HUES48 (cell line): ENCODE measurements at regions not wholly inside any gene's neighbourhood (a gene's known extent, or its start where the extent isn't known, plus 50 kb on each side); places are given as distances from the start of the nearest gene placed in this dataset.

ENCODE experiments used
- H3K27ac ChIP-seq: one replicate; pipeline ENCODE4 v1.7.0; 2013; ENCODE audit warnings: low read depth, low read length, inconsistent platforms
- H3K27me3 ChIP-seq: 2 replicates; pipeline ENCODE4 v1.6.1; 2013; ENCODE audit warnings: mild to moderate bottlenecking, low read length; ENCODE audit not compliant: control insufficient read depth, insufficient read depth
- H3K36me3 ChIP-seq: 2 replicates; pipeline ENCODE4 v1.6.1; 2013; ENCODE audit warnings: low read length; ENCODE audit not compliant: control insufficient read depth, insufficient read depth
- H3K4me1 ChIP-seq: 2 replicates; pipeline ENCODE4 v1.6.1; 2013; ENCODE audit warnings: mild to moderate bottlenecking, low read length; ENCODE audit not compliant: control insufficient read depth, insufficient read depth
- H3K4me3 ChIP-seq: 2 replicates; pipeline ENCODE4 v1.5.1; 2013; ENCODE audit warnings: mild to moderate bottlenecking, low read depth, low read length
- H3K9ac ChIP-seq: 2 replicates; pipeline ENCODE4 v1.6.1; 2013; ENCODE audit warnings: mild to moderate bottlenecking, low read depth, low read length, moderate library complexity
- H3K9me3 ChIP-seq: 2 replicates; pipeline ENCODE4 v1.6.1; 2013; ENCODE audit warnings: low read length; ENCODE audit not compliant: control insufficient read depth, insufficient read depth

- H3K4me3 ChIP-seq: no peak overlapping the region
- H3K9ac ChIP-seq: no peak overlapping the region
- no peak overlapping the region for H3K27ac ChIP-seq
- no peaks in the 10 kb centered on the region; the same call in 1 of the 2 replicates for H3K4me1 ChIP-seq
- H3K9me3 ChIP-seq: no peaks in the 10 kb centered on the region
- H3K36me3 ChIP-seq: no peaks in the 10 kb centered on the region
- no peaks in the 10 kb centered on the region for H3K27me3 ChIP-seq
These were observed 643.7 kb downstream of the KCNT2 start for GRCh38 chr1:195964516-195964915.

- no peak overlapping the region for H3K27ac ChIP-seq
- H3K27me3 ChIP-seq: no peaks in the 10 kb centered on the region
- no peak overlapping the region for H3K9ac ChIP-seq
- no peaks in the 10 kb centered on the region for H3K36me3 ChIP-seq
- peaks cover 2% of the 10 kb centered on the region for H3K4me1 ChIP-seq
- no peaks in the 10 kb centered on the region for H3K9me3 ChIP-seq
- H3K4me3 ChIP-seq: no peak overlapping the region
These were observed 646.2 kb downstream of the KCNT2 start for GRCh38 chr1:195962051-195962450.

DNA sequence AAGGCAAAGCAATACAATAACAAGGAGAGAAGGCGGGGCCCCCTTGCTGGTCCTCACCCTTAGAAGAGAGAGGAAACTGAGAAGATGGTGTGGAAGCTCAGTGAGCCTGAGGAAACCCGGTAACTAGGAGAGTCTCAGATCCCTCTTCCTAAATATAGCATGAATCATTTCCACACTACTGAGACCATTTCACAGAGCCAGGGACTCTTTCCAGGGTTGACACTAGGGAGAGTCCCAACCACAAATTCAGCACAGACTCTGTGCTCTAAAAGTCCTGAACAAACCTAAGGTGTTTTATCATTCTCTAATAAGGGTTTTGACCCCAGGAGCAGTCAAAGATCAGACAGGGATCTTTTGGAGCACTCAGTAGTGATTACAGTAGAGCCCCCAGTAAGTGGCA, 647.7 kb downstream of the KCNT2 start:
- Histone ChIP-seq H3K27ac (no peak overlapping the region), H3K9ac (no peak overlapping the region), H3K36me3 (no peaks in the 10 kb centered on the region), H3K9me3 (no peaks in the 10 kb centered on the region), H3K4me1 (peaks cover 6% of the 10 kb centered on the region), H3K4me3 (no peak overlapping the region), H3K27me3 (no peaks in the 10 kb centered on the region)

DNA sequence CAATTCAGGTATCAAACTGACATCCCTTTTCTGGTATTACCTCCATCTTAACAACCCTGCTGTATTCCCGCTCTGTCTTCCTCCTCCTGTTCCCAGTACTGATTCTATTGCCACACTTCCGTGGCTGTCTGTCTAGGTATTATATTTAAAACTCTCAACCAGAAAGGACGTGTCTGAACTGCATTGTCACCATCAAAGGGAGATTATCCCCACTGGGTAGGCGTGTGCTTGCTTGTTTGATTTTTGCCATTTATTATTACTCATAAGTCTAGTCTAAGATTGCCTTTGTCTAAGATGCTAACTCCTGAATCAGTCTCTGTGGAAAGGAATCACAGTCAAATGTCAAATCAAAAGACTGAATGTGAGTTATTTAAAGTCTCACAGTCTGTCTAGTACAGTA, 650.1 kb downstream of the KCNT2 start:
- Histone ChIP-seq H3K27me3 (no peaks in the 10 kb centered on the region), H3K9me3 (no peaks in the 10 kb centered on the region), H3K27ac (no peak overlapping the region), H3K9ac (no peak overlapping the region), H3K4me1 (peaks cover 6% of the 10 kb centered on the region), H3K36me3 (no peaks in the 10 kb centered on the region), H3K4me3 (no peak overlapping the region)

GRCh38 chr1:195956845-195957244, 651.4 kb downstream of the KCNT2 start:
- H3K9ac ChIP-seq: no peak overlapping the region
- no peak overlapping the region for H3K27ac ChIP-seq
- H3K4me1 ChIP-seq: peaks cover 6% of the 10 kb centered on the region
- H3K36me3 ChIP-seq: no peaks in the 10 kb centered on the region
- no peak overlapping the region for H3K4me3 ChIP-seq
- no peaks in the 10 kb centered on the region for H3K9me3 ChIP-seq
- no peaks in the 10 kb centered on the region for H3K27me3 ChIP-seq

DNA sequence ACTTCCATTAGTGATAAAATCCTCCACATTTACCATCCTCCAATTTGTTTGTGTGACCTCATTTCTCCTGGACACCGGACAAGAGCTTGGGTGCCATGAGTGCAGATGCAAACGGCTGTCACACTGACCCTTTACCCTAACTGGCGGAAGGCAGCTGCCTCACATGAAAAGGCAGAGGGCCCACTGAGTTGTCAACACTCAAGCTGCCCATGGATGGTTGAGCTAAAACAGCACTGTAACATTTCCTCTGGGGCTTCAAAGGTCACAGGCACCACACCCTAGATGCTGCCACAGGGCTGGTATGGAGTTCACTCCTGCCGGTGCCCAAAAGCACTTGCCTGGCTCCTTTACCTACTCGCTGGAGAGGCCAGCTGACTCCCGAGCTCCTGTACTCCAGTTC, 653.4 kb downstream of the KCNT2 start:
- Histone ChIP-seq H3K9ac (no peak overlapping the region), H3K36me3 (no peaks in the 10 kb centered on the region), H3K27me3 (no peaks in the 10 kb centered on the region), H3K9me3 (no peaks in the 10 kb centered on the region), H3K4me3 (no peak overlapping the region), H3K4me1 (peaks cover 6% of the 10 kb centered on the region; the same call in 1 of the 2 replicates), H3K27ac (no peak overlapping the region)

DNA sequence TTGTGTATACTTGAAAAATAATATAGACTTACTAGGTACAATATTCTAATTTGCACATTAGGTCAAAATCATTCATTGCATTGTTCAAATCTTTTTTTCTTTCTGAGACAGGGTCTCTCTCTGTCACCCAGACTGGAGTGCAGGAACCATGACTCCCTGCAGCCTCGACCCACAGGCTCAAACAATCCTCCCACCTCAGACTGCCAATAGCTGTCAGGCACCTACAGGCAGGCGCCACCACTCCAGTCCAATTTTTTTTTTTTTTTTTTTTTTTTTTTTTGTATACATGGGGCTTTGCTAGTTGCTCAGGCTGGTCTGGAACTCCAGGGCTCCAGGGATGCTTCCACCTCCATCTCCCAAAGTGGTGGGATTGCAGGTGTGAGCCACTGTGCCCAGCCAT, 656.9 kb downstream of the KCNT2 start:
- Histone ChIP-seq H3K27me3 (no peaks in the 10 kb centered on the region), H3K27ac (no peak overlapping the region), H3K36me3 (no peaks in the 10 kb centered on the region), H3K9ac (no peak overlapping the region), H3K4me3 (no peak overlapping the region), H3K4me1 (no peaks in the 10 kb centered on the region), H3K9me3 (no peaks in the 10 kb centered on the region)

DNA sequence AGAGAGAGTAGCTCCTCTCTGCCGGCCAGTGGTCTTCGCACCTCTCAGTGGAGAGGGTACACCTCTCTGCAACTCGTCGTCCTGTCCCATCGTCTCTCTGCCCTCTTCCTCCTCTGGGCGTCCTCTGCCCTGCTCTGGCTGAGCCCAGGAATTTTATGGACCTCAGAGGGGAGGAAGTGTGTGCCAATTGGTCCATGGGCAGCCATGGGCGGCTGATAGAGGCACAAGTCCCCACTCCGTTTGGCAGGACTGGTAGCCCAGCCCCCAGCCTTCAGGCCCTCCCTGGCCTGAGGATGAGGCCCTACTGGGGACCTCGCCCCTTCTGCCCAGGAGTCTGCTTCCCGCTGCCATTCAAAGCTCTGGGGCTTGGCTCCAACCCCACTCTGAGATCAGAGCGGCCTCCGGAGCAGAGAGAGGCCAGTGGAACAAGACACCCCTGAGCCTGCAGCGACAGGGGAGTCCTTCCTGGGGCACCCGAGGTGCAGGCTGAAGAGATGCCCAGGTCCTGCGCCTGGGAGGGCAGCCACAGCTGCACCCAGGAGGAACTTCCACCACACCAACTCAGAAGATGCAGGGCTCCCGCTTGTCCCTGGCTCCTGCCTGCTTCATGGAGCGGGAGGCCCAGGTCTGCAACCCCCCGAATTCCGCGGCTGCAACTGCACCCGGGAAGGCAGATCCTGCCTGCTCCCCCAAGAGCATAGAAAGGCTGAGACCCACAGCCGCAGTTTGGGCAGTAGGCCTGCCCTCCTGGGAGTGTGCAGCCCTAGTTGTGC, 659.9 kb downstream of the KCNT2 start:
- Histone ChIP-seq H3K27ac (no peak overlapping the region), H3K9me3 (no peaks in the 10 kb centered on the region), H3K36me3 (no peaks in the 10 kb centered on the region), H3K4me1 (no peaks in the 10 kb centered on the region), H3K27me3 (no peaks in the 10 kb centered on the region), H3K4me3 (no peak overlapping the region), H3K9ac (no peak overlapping the region)

- Histone ChIP-seq H3K27ac (no peak overlapping the region), H3K4me1 (no peaks in the 10 kb centered on the region), H3K36me3 (no peaks in the 10 kb centered on the region), H3K4me3 (no peak overlapping the region), H3K9me3 (no peaks in the 10 kb centered on the region), H3K9ac (no peak overlapping the region), H3K27me3 (no peaks in the 10 kb centered on the region)
These were observed 661.7 kb downstream of the KCNT2 start for GRCh38 chr1:195946500-195946899.

GRCh38 chr1:195941795-195942194, 666.4 kb downstream of the KCNT2 start:
- no peaks in the 10 kb centered on the region for H3K9me3 ChIP-seq
- H3K27ac ChIP-seq: no peak overlapping the region
- no peak overlapping the region for H3K9ac ChIP-seq

GRCh38 chr1:195941314-195941713, 666.9 kb downstream of the KCNT2 start:
- no peaks in the 10 kb centered on the region for H3K9me3 ChIP-seq
- H3K9ac ChIP-seq: no peak overlapping the region
- H3K4me3 ChIP-seq: no peak overlapping the region
- no peak overlapping the region for H3K27ac ChIP-seq
- H3K4me1 ChIP-seq: peaks cover 9% of the 10 kb centered on the region
- no peaks in the 10 kb centered on the region for H3K36me3 ChIP-seq
- no peaks in the 10 kb centered on the region for H3K27me3 ChIP-seq

More at GRCh38 chr1:195941795-195942194, 666.4 kb downstream of the KCNT2 start:
- H3K4me3 ChIP-seq: no peak overlapping the region
- H3K27me3 ChIP-seq: no peaks in the 10 kb centered on the region
- no peaks in the 10 kb centered on the region for H3K36me3 ChIP-seq
- H3K4me1 ChIP-seq: peaks cover 9% of the 10 kb centered on the region
